ENCODE measurements at regions not wholly inside any gene's neighbourhood (a gene's known extent, or its start where the extent isn't known, plus 50 kb on each side); places are given as distances from the start of the nearest gene placed in this dataset.
A peak's percentile ranks its signal among the peaks of the same experiment; 100 is the strongest.
"Not testable (repeated sequence)": the region's sequence is repeated elsewhere in the genome, so short reads cannot be mapped to it uniquely, and the experiment has no call there.

DNA sequence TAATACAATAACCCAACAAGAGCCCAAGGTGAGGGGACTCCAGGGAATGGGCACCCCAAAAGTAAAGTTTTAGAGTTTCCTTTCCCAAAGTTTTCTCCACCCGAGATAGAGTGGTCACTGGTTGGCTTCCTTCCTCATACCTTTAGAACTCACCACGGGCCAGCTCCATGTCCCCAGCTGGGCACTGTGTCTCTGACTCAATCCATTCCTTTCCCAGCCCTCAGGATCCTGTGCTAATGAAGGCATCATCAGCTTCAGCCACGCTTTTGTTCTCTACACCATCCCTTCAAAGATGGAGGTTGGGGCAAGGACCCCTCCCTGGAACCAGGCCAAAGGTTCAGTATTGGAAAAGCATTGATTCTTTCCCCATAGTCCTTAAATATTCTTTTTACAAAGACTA, 59.8 kb upstream of the VASH1 start:
- Mint-ChIP-seq H3K9me3 (no peaks in the 10 kb centered on the region), H3K4me1 (no peaks in the 10 kb centered on the region), H3K4me3 (no peak overlapping the region), H3K27ac (no peak overlapping the region), H3K27me3 (ENCODE audit: low read depth in 2 of 2) (peaks cover 5 to 8% of the 10 kb centered on the region in 2 donors), H3K36me3 (no peaks in the 10 kb centered on the region)
- intact Hi-C loops (cut with micrococcal nuclease): no loop called here
- H3K27me3 ChIP-seq (ENCODE audit: control insufficient read depth, insufficient read depth, low read length): no peaks in the 10 kb centered on the region
- DNase-seq (no peak), ATAC-seq (no peak)
- H3K27ac ChIP-seq (ENCODE audit: low read length): no peak overlapping the region
- H3K9me3 ChIP-seq (ENCODE audit: control insufficient read depth, insufficient read depth, low read length): no peaks in the 10 kb centered on the region
- H3K4me3 ChIP-seq (ENCODE audit: low read length): no peak overlapping the region
- no peaks in the 10 kb centered on the region for H3K4me1 ChIP-seq (ENCODE audit: control insufficient read depth, insufficient read depth, low read length)
- TF ChIP-seq, protein P1, sequence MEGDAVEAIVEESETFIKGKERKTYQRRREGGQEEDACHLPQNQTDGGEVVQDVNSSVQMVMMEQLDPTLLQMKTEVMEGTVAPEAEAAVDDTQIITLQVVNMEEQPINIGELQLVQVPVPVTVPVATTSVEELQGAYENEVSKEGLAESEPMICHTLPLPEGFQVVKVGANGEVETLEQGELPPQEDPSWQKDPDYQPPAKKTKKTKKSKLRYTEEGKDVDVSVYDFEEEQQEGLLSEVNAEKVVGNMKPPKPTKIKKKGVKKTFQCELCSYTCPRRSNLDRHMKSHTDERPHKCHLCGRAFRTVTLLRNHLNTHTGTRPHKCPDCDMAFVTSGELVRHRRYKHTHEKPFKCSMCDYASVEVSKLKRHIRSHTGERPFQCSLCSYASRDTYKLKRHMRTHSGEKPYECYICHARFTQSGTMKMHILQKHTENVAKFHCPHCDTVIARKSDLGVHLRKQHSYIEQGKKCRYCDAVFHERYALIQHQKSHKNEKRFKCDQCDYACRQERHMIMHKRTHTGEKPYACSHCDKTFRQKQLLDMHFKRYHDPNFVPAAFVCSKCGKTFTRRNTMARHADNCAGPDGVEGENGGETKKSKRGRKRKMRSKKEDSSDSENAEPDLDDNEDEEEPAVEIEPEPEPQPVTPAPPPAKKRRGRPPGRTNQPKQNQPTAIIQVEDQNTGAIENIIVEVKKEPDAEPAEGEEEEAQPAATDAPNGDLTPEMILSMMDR (IDR thresholded peaks at IDR 0.05): no peak
- H3K36me3 ChIP-seq (ENCODE audit: control insufficient read depth, insufficient read depth, low read length): no peaks in the 10 kb centered on the region
- 80% methylated on average over 3 of the region's 3 CpGs for WGBS (ENCODE audit: insufficient coverage)

- intact Hi-C loops (cut with micrococcal nuclease): no loop called here
- Histone ChIP-seq H3K36me3 (ENCODE audit: control insufficient read depth, insufficient read depth, low read length) (no peaks in the 10 kb centered on the region), H3K27ac (ENCODE audit: low read length) (no peak overlapping the region), H3K27me3 (ENCODE audit: control insufficient read depth, insufficient read depth, low read length) (no peaks in the 10 kb centered on the region), H3K4me3 (ENCODE audit: low read length) (no peak overlapping the region), H3K9me3 (ENCODE audit: control insufficient read depth, insufficient read depth, low read length) (no peaks in the 10 kb centered on the region), H3K4me1 (ENCODE audit: control insufficient read depth, insufficient read depth, low read length) (no peaks in the 10 kb centered on the region)
- Mint-ChIP-seq H3K4me3 (no peak overlapping the region), H3K36me3 (no peaks in the 10 kb centered on the region), H3K4me1 (no peaks in the 10 kb centered on the region), H3K27ac (no peak overlapping the region), H3K27me3 (ENCODE audit: low read depth in 2 of 2) (peaks cover 0 to 5% of the 10 kb centered on the region in 2 donors), H3K9me3 (no peaks in the 10 kb centered on the region)
- TF ChIP-seq, protein P1 (IDR thresholded peaks at IDR 0.05): no peak
- ATAC-seq (no peak), DNase-seq (no peak)
- 72% methylated on average over 3 of the region's 3 CpGs for WGBS (ENCODE audit: insufficient coverage)
These were observed 59.3 kb upstream of the VASH1 start for GRCh38 chr14:76701981-76702380.

DNA sequence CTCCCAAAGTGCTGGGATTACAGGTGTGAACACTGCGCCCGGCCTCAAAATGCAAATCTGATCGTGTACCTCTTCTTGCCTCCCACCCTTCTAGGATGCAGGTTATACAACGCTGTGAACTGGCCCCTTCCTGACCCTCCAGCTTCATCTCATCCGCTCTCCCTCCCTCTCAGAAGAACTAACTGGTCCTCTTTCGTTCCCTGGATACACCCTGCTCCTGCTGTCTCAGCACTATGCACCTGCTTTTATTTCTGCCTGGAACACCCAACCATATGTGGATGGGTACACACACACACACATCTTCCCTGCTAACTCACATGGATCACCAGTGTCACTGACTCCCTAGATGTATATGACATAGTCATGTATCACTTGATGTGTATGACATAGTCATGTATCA, 56.1 kb upstream of the VASH1 start:
- H3K27me3 Mint-ChIP-seq (ENCODE audit: low read depth in 2 of 2): peaks cover 0 to 5% of the 10 kb centered on the region in 2 donors
- no peaks in the 10 kb centered on the region for H3K4me1 Mint-ChIP-seq
- 87% methylated on average over 6 of the region's 6 CpGs for WGBS (ENCODE audit: insufficient coverage)
- peak in 1 of 3 donors; percentile 38 for ATAC-seq
- H3K4me3 Mint-ChIP-seq: no peak overlapping the region
- no peaks in the 10 kb centered on the region for H3K9me3 Mint-ChIP-seq
- intact Hi-C loops (cut with micrococcal nuclease): no loop called here
- no peak overlapping the region for H3K27ac Mint-ChIP-seq
- no peaks in the 10 kb centered on the region for H3K36me3 Mint-ChIP-seq
- Histone ChIP-seq H3K9me3 (ENCODE audit: control insufficient read depth, insufficient read depth, low read length) (no peaks in the 10 kb centered on the region), H3K27ac (ENCODE audit: low read length) (no peak overlapping the region), H3K27me3 (ENCODE audit: control insufficient read depth, insufficient read depth, low read length) (no peaks in the 10 kb centered on the region), H3K36me3 (ENCODE audit: control insufficient read depth, insufficient read depth, low read length) (no peaks in the 10 kb centered on the region), H3K4me1 (ENCODE audit: control insufficient read depth, insufficient read depth, low read length) (no peaks in the 10 kb centered on the region), H3K4me3 (ENCODE audit: low read length) (no peak overlapping the region)
- TF ChIP-seq, protein P1 (IDR thresholded peaks at IDR 0.05): no peak
- DNase-seq: no peak

GRCh38 chr14:76706207-76706606, 55.1 kb upstream of the VASH1 start:
- H3K27me3 Mint-ChIP-seq (ENCODE audit: low read depth in 2 of 2); H3K4me3 ChIP-seq (ENCODE audit: low read length); H3K9me3 ChIP-seq (ENCODE audit: control insufficient read depth, insufficient read depth, low read length); H3K36me3 Mint-ChIP-seq; H3K27ac Mint-ChIP-seq; H3K4me3 Mint-ChIP-seq; H3K27me3 ChIP-seq (ENCODE audit: control insufficient read depth, insufficient read depth, low read length); H3K36me3 ChIP-seq (ENCODE audit: control insufficient read depth, insufficient read depth, low read length); H3K9me3 Mint-ChIP-seq; H3K4me1 ChIP-seq (ENCODE audit: control insufficient read depth, insufficient read depth, low read length); H3K27ac ChIP-seq (ENCODE audit: low read length); H3K4me1 Mint-ChIP-seq; ATAC-seq; intact Hi-C loops (cut with micrococcal nuclease); DNase-seq: not testable (repeated sequence)
- 78% methylated on average over 2 of the region's 2 CpGs for WGBS (ENCODE audit: insufficient coverage)
